Muscle of back (tissue), 3 donors: ENCODE measurements at regions not wholly inside any gene's neighbourhood (a gene's known extent, or its start where the extent isn't known, plus 50 kb on each side); places are given as distances from the start of the nearest gene placed in this dataset.

Source experiments
- DNase-seq, 3 donors: peaks; one replicate each; pipeline versions ENCODE4 v3.0.0 to v3.0.0-alpha.2; 2013

- DNase-seq = no peak
Measured at GRCh38 chr12:71009430-71010142, 89.0 kb upstream of the PTPRR start.

- no peak for DNase-seq
Measured at GRCh38 chr12:71008616-71009015, 88.1 kb upstream of the PTPRR start.

- DNase-seq = peak in 1 of 3 donors; percentile 27
Measured at GRCh38 chr12:71007781-71008404, 87.4 kb upstream of the PTPRR start.

GRCh38 chr12:71007020-71007419 is 86.5 kb upstream of the PTPRR start:
- DNase-seq = no peak

GRCh38 chr12:71005166-71005565 is 84.6 kb upstream of the PTPRR start:
- no peak for DNase-seq

- DNase-seq = no peak
Measured at GRCh38 chr12:71004578-71004977, 84.0 kb upstream of the PTPRR start.

GRCh38 chr12:71000748-71001147 is 80.2 kb upstream of the PTPRR start:
- no peak for DNase-seq

- DNase-seq = no peak
Measured at GRCh38 chr12:71000255-71000654, 79.7 kb upstream of the PTPRR start.

GRCh38 chr12:70994217-70994788 is 73.8 kb upstream of the PTPRR start:
- peak; percentile 69 to 87 (median 82) for DNase-seq

- DNase-seq = no peak
Measured at GRCh38 chr12:70989232-70989631, 68.7 kb upstream of the PTPRR start.

GRCh38 chr12:70985850-70986249 is 65.3 kb upstream of the PTPRR start:
- DNase-seq = no peak

- no peak for DNase-seq
Measured at GRCh38 chr12:70983692-70984091, 63.2 kb upstream of the PTPRR start.

GRCh38 chr12:70982991-70983390 is 62.5 kb upstream of the PTPRR start:
- DNase-seq = no peak

- no peak for DNase-seq
Measured at GRCh38 chr12:70982286-70982685, 61.7 kb upstream of the PTPRR start.

GRCh38 chr12:70971001-70971794 is 50.7 kb upstream of the PTPRR start:
- DNase-seq = peak; percentile 72 to 86 (median 81)
